Stomach (tissue), 8 donors: ENCODE measurements at regions not wholly inside any gene's neighbourhood (a gene's known extent, or its start where the extent isn't known, plus 50 kb on each side); places are given as distances from the start of the nearest gene placed in this dataset.
"Not testable (repeated sequence)": the region's sequence is repeated elsewhere in the genome, so short reads cannot be mapped to it uniquely, and the experiment has no call there.

Source experiments
- DNase-seq, 2 donors: peaks; one replicate each; pipeline versions ENCODE4 v3.0.0 to v3.0.0-alpha.2; 2013 to 2019
- H3K27ac ChIP-seq, 5 donors: fragments of 200-600 bp in 4 of 5; sonication (generic) in 4 of 5; one replicate each; pipeline ENCODE4 v1.5.1; 2013 to 2019; ENCODE audit warnings: mild to moderate bottlenecking in 1 of 5, moderate library complexity in 1 of 5
- H3K27me3 ChIP-seq, 3 donors: fragments of 200-600 bp; sonication (generic); one replicate each; pipeline ENCODE4 v1.5.1; 2017 to 2019; ENCODE audit warnings: mixed run types in 1 of 3
- H3K36me3 ChIP-seq, 4 donors: fragments of 200-600 bp; sonication (generic); 1 replicate in 3 of 4; 2 replicates in 1 of 4; pipeline ENCODE4 v1.5.1; 2016 to 2019
- H3K4me1 ChIP-seq, 4 donors: fragments of 200-600 bp; sonication (generic); one replicate each; pipeline ENCODE4 v1.5.1; 2016 to 2019
- H3K4me3 ChIP-seq, 4 donors: fragments of 200-600 bp; sonication (generic) in 3 of 4; one replicate each; pipeline ENCODE4 v1.5.1; 2016 to 2019; ENCODE audit warnings: mild to moderate bottlenecking in 1 of 4
- H3K9me3 ChIP-seq, 4 donors: fragments of 200-600 bp; sonication (generic); one replicate each; pipeline ENCODE4 v1.5.1; 2016 to 2019
- CTCF ChIP-seq, 7 experiments: fragments of 450-650 bp in 4 of 7; fragments of 200-600 bp in 3 of 7; sonication (generic) in 3 of 7; IDR thresholded peaks; one replicate each; pipeline ENCODE4 v1.5.1; 2016 to 2019; ENCODE audit warnings: antibody characterized with exemption in 7 of 7, control low read depth in 2 of 7, mild to moderate bottlenecking in 1 of 7
- EP300 ChIP-seq: sonication (generic); formaldehyde crosslinking; IDR thresholded peaks from one replicate; pipeline ENCODE4 v1.6.1; 2017; ENCODE audit warnings: antibody characterized with exemption
- POLR2A ChIP-seq, 4 donors: fragments of 450-650 bp; IDR thresholded peaks; one replicate each; pipeline ENCODE4 v1.6.1; 2016; ENCODE audit warnings: antibody characterized with exemption in 4 of 4, control low read depth in 2 of 4, mild to moderate bottlenecking in 1 of 4, moderate library complexity in 1 of 4
- POLR2AphosphoS5 ChIP-seq, 3 donors: sonication (generic); formaldehyde crosslinking; IDR thresholded peaks; one replicate each; pipeline ENCODE4 v1.6.1; 2016; ENCODE audit warnings: antibody characterized with exemption in 3 of 3
- WGBS, 5 donors: extraction: QIAGEN DNeasy Blood & Tissue Kit in 3 of 5; methylation state at CpG; one replicate each; pipeline versions ENCODE4 v1.1.5 to v1.1.7; 2013 to 2018; 5-methylcytosine and 5-hydroxymethylcytosine counted together
- intact Hi-C: fragments of 100-400 bp; cut with DNase I; formaldehyde crosslinking; loops from one replicate; pipeline ENCODE4 v1.15.1; 2023; ENCODE audit warnings: low total_unique reads
- donor health status: healthy with polysubstance abuse.
- donor health status: Bipolar disorder and iron deficiency.
- donor health status: healthy.

GRCh38 chr6:157751547-157752200 is 71.4 kb upstream of the SNX9 start:
- intact Hi-C loops = no loop called here
- TF ChIP-seq EP300 (no peak), POLR2A (IDR thresholded peaks at IDR 0.05) (no peak), CTCF (IDR thresholded peaks at IDR 0.05) (no peak), POLR2AphosphoS5 (IDR thresholded peaks at IDR 0.05) (no peak)
- no peak overlapping the region for H3K4me3 ChIP-seq
- H3K9me3 ChIP-seq = no peaks in the 10 kb centered on the region
- 86 to 93% (median 91%) methylated on average over 10 of the region's 10 CpGs for WGBS, 5 donors
- peaks cover 3 to 9% (median 5%) of the 10 kb centered on the region in 4 donors for H3K4me1 ChIP-seq
- H3K27me3 ChIP-seq = no peaks in the 10 kb centered on the region
- DNase-seq = no peak
- H3K36me3 ChIP-seq = no peaks in the 10 kb centered on the region
- H3K27ac ChIP-seq = no peak overlapping the region

- H3K27ac ChIP-seq, intact Hi-C loops: not testable (repeated sequence)
Observed at GRCh38 chr6:157752879-157753278, 70.2 kb upstream of the SNX9 start.

GRCh38 chr6:157753291-157753690 is 69.8 kb upstream of the SNX9 start:
- H3K4me3 ChIP-seq = no peak overlapping the region
- 60 to 77% (median 64%) methylated on average over 2 of the region's 2 CpGs for WGBS, 5 donors
- intact Hi-C loops = no loop called here
- no peaks in the 10 kb centered on the region for H3K27me3 ChIP-seq
- no peaks in the 10 kb centered on the region for H3K36me3 ChIP-seq
- peaks cover 8 to 16% (median 11%) of the 10 kb centered on the region in 4 donors for H3K4me1 ChIP-seq
- DNase-seq = no peak
- H3K27ac ChIP-seq = no peak overlapping the region
- TF ChIP-seq POLR2AphosphoS5 (IDR thresholded peaks at IDR 0.05) (no peak), CTCF (IDR thresholded peaks at IDR 0.05) (no peak), POLR2A (IDR thresholded peaks at IDR 0.05) (no peak), EP300 (no peak)
- H3K9me3 ChIP-seq = no peaks in the 10 kb centered on the region

More at GRCh38 chr6:157752879-157753278, 70.2 kb upstream of the SNX9 start:
- H3K4me1 ChIP-seq = peaks cover 8 to 16% (median 11%) of the 10 kb centered on the region in 4 donors
- WGBS, 5 donors = 76 to 83% (median 79%) methylated on average over 3 of the region's 3 CpGs
- H3K27me3 ChIP-seq, H3K4me3 ChIP-seq, H3K9me3 ChIP-seq, H3K36me3 ChIP-seq, DNase-seq: not testable (repeated sequence)

- WGBS, 5 donors = 70 to 85% (median 83%) methylated on average over 4 of the region's 4 CpGs
- H3K4me3 ChIP-seq, H3K9me3 ChIP-seq, intact Hi-C loops, H3K36me3 ChIP-seq, H3K27me3 ChIP-seq, DNase-seq, H3K27ac ChIP-seq: not testable (repeated sequence)
- peaks cover 8 to 16% (median 11%) of the 10 kb centered on the region in 4 donors for H3K4me1 ChIP-seq
Observed at GRCh38 chr6:157753801-157754200, 69.2 kb upstream of the SNX9 start.

- 87 to 95% (median 94%) methylated on average over 7 of the region's 7 CpGs for WGBS, 5 donors
- H3K36me3 ChIP-seq = no peaks in the 10 kb centered on the region
- DNase-seq = no peak
- no peaks in the 10 kb centered on the region for H3K27me3 ChIP-seq
- H3K9me3 ChIP-seq = no peaks in the 10 kb centered on the region
- no peak overlapping the region for H3K27ac ChIP-seq
- no peak overlapping the region for H3K4me3 ChIP-seq
- intact Hi-C loops = no loop called here
- peaks cover 8 to 16% (median 11%) of the 10 kb centered on the region in 4 donors for H3K4me1 ChIP-seq
- no peak for TF ChIP-seq CTCF (IDR thresholded peaks at IDR 0.05)
- no peak for TF ChIP-seq EP300
- no peak for TF ChIP-seq POLR2AphosphoS5 (IDR thresholded peaks at IDR 0.05)
Observed at GRCh38 chr6:157754351-157754750, 68.7 kb upstream of the SNX9 start.
